NCI-H1105 treated with DMSO at 0.1 percent for 48 hours (cell line): ENCODE measurements at regions not wholly inside any gene's neighbourhood (a gene's known extent, or its start where the extent isn't known, plus 50 kb on each side); places are given as distances from the start of the nearest gene placed in this dataset.

Experiments
- DNase-seq: peaks from one replicate; lab custom pipeline; 2025; lab: John Stamatoyannopoulos, UW

- no peak for DNase-seq
Observed at GRCh38 chr14:100381395-100382105, 58.4 kb downstream of the SLC25A47 start.

- DNase-seq: no peak
Observed at GRCh38 chr14:100382106-100382455, 58.9 kb downstream of the SLC25A47 start.

- DNase-seq: peak; percentile 56
Observed at GRCh38 chr14:100383727-100384158, 60.6 kb downstream of the SLC25A47 start.

GRCh38 chr14:100384277-100384676 is 61.1 kb downstream of the SLC25A47 start:
- no peak for DNase-seq

GRCh38 chr14:100384819-100385813 is 62.0 kb downstream of the SLC25A47 start:
- peak; percentile 56 for DNase-seq

- DNase-seq: no peak
Observed at GRCh38 chr14:100386121-100386520, 63.0 kb downstream of the SLC25A47 start.

- no peak for DNase-seq
Observed at GRCh38 chr14:100386846-100387245, 63.7 kb downstream of the SLC25A47 start.

- no peak for DNase-seq
Observed at GRCh38 chr14:100387450-100387849, 64.3 kb downstream of the SLC25A47 start.

GRCh38 chr14:100388103-100389054 is 65.2 kb downstream of the SLC25A47 start:
- DNase-seq: peak; percentile 27

GRCh38 chr14:100389497-100390104 is 66.5 kb downstream of the SLC25A47 start:
- DNase-seq: no peak

GRCh38 chr14:100391173-100391572 is 68.0 kb downstream of the SLC25A47 start:
- no peak for DNase-seq

GRCh38 chr14:100391724-100392123 is 68.6 kb downstream of the SLC25A47 start:
- DNase-seq: no peak

- no peak for DNase-seq
Observed at GRCh38 chr14:100392356-100392755, 69.2 kb downstream of the SLC25A47 start.

GRCh38 chr14:100393362-100393761 is 70.2 kb downstream of the SLC25A47 start:
- DNase-seq: no peak

- no peak for DNase-seq
Observed at GRCh38 chr14:100393906-100394732, 71.0 kb downstream of the SLC25A47 start.

- DNase-seq: no peak
Observed at GRCh38 chr14:100394886-100395672, 71.9 kb downstream of the SLC25A47 start.

GRCh38 chr14:100396266-100396795 is 73.2 kb downstream of the SLC25A47 start:
- no peak for DNase-seq

- DNase-seq: no peak
Observed at GRCh38 chr14:100397005-100397404, 73.9 kb downstream of the SLC25A47 start.

- no peak for DNase-seq
Observed at GRCh38 chr14:100398044-100398443, 74.9 kb downstream of the SLC25A47 start.
